Stimulated activated CD4-positive, alpha-beta T cell treated with anti-CD3 and anti-CD28 coated beads, Interleukin-4, amount 100 ng/mL, for 1 hour (primary cell): ENCODE measurements at regions not wholly inside any gene's neighbourhood (a gene's known extent, or its start where the extent isn't known, plus 50 kb on each side); places are given as distances from the start of the nearest gene placed in this dataset.

Source experiments
- DNase-seq: peaks from one replicate; pipeline ENCODE4 v3.0.0-alpha.2; 2020

- DNase-seq = no peak
Measured at GRCh38 chr6:181049-181654, 111.1 kb upstream of the DUSP22 start.

- no peak for DNase-seq
Measured at GRCh38 chr6:183668-184067, 108.6 kb upstream of the DUSP22 start.

GRCh38 chr6:184161-184700, 108.1 kb upstream of the DUSP22 start:
- no peak for DNase-seq

GRCh38 chr6:186340-186965, 105.8 kb upstream of the DUSP22 start:
- DNase-seq = no peak

- DNase-seq = no peak
Measured at GRCh38 chr6:187210-187861, 105.0 kb upstream of the DUSP22 start.

- peak; percentile 76 for DNase-seq
Measured at GRCh38 chr6:188821-189655, 103.2 kb upstream of the DUSP22 start.

- DNase-seq = no peak
Measured at GRCh38 chr6:189676-190075, 102.6 kb upstream of the DUSP22 start.

- no peak for DNase-seq
Measured at GRCh38 chr6:190596-191395, 101.5 kb upstream of the DUSP22 start.

- DNase-seq = no peak
Measured at GRCh38 chr6:191487-192312, 100.6 kb upstream of the DUSP22 start.

GRCh38 chr6:192313-192664, 100.0 kb upstream of the DUSP22 start:
- DNase-seq = no peak

- DNase-seq = no peak
Measured at GRCh38 chr6:193180-193579, 99.1 kb upstream of the DUSP22 start.

- peak; percentile 45 for DNase-seq
Measured at GRCh38 chr6:193773-194310, 98.4 kb upstream of the DUSP22 start.

- peak; percentile 53 for DNase-seq
Measured at GRCh38 chr6:195861-196360, 96.4 kb upstream of the DUSP22 start.

GRCh38 chr6:196543-196942, 95.7 kb upstream of the DUSP22 start:
- DNase-seq = no peak

- no peak for DNase-seq
Measured at GRCh38 chr6:203661-204060, 88.6 kb upstream of the DUSP22 start.

- DNase-seq = no peak
Measured at GRCh38 chr6:206264-206663, 86.0 kb upstream of the DUSP22 start.

- no peak for DNase-seq
Measured at GRCh38 chr6:208364-208763, 83.9 kb upstream of the DUSP22 start.

- DNase-seq = no peak
Measured at GRCh38 chr6:208938-209337, 83.3 kb upstream of the DUSP22 start.

- peak; percentile 68 for DNase-seq
Measured at GRCh38 chr6:209432-210103, 82.7 kb upstream of the DUSP22 start.

GRCh38 chr6:210104-210456, 82.2 kb upstream of the DUSP22 start:
- no peak for DNase-seq
